HCT116 (cell line): ENCODE measurements at regions not wholly inside any gene's neighbourhood (a gene's known extent, or its start where the extent isn't known, plus 50 kb on each side); places are given as distances from the start of the nearest gene placed in this dataset.
"Not testable (repeated sequence)": the region's sequence is repeated elsewhere in the genome, so short reads cannot be mapped to it uniquely, and the experiment has no call there.

Experiments used
- ATAC-seq: fragments of 200-7000 bp; cut with Tn5 transposase; 2 replicates; pipeline ENCODE4 v1.9.1; 2020; ENCODE audit warnings: mild to moderate bottlenecking, moderate library complexity
- BruUV-seq: library from RNA; stranded (reverse); fragments of 400-500 nt; replicated peaks from 2 replicates; lab custom pipeline; 2021; lab: Mats Ljungman, UMichigan
- CTCF ChIA-PET: fragments of 300-600 bp; sonication (Branson Sonifier 250); formaldehyde crosslinking; loops from one replicate; lab custom pipeline; 2021; ENCODE audit warnings: antibody characterized with exemption; lab: Charles Lee
- POLR2A ChIA-PET: fragments of 300-600, 350-600 bp; sonication (Branson Sonifier 250); formaldehyde crosslinking; loops from one replicate; lab custom pipeline; 2021; ENCODE audit warnings: antibody characterized with exemption; lab: Charles Lee
- RAD21 ChIA-PET, 2 experiments: fragments of 300-600 bp; sonication (Branson Sonifier 250); formaldehyde crosslinking; loops; one replicate each; lab custom pipeline; 2023; ENCODE audit warnings: low total read pairs in 2 of 2; ENCODE audit not compliant: uncharacterized antibody in 2 of 2, unreplicated experiment in 2 of 2, low non-redundant PET in 1 of 2; lab: Charles Lee
- DNase-seq: peaks from one replicate; pipeline ENCODE4 v3.0.0-alpha.2; 2010; ENCODE audit warnings: low read depth, low spot score
- H2AFZ ChIP-seq: fragments of 200-600 bp; shearing (Covaris generic), sonication (generic); 2 replicates; pipeline ENCODE4 v1.6.1; 2017; ENCODE audit warnings: low read depth, mixed run types, mixed read lengths, antibody characterized with exemption, low read length; ENCODE audit not compliant: poor library complexity, severe bottlenecking
- H3K27ac ChIP-seq: 2 replicates; pipeline ENCODE4 v1.5.1; 2012; ENCODE audit warnings: low read depth, low read length
- H3K27me3 ChIP-seq: fragments of 200-600 bp; sonication (generic); 2 replicates; pipeline ENCODE4 v1.6.1; 2016; ENCODE audit warnings: mixed run types, low read length, mixed read lengths; ENCODE audit not compliant: insufficient read depth
- H3K36me3 ChIP-seq, 2 experiments: fragments of 200-500 bp in 1 of 2; fragments of 200-600 bp in 1 of 2; sonication (Bioruptor generic) in 1 of 2; sonication (generic) in 1 of 2; 2 replicates each; pipeline versions ENCODE4 v1.5.1 to v1.6.1; 2014 to 2016; ENCODE audit warnings: low read length in 2 of 2, inconsistent platforms in 1 of 2, mixed read lengths in 1 of 2, mixed run types in 1 of 2; ENCODE audit not compliant: insufficient read depth in 2 of 2, control insufficient read depth in 1 of 2
- H3K4me1 ChIP-seq, 2 experiments: fragments of 200-600 bp in 1 of 2; sonication (generic) in 1 of 2; 2 replicates each; pipeline versions ENCODE4 v1.5.1 to v1.6.1; 2012 to 2017; ENCODE audit warnings: low read length in 2 of 2, inconsistent platforms in 1 of 2, mild to moderate bottlenecking in 1 of 2, mixed read lengths in 1 of 2, mixed run types in 1 of 2, moderate library complexity in 1 of 2; ENCODE audit not compliant: insufficient read depth in 2 of 2, control insufficient read depth in 1 of 2
- H3K4me2 ChIP-seq: fragments of 200-600 bp; sonication (generic); 2 replicates; pipeline ENCODE4 v1.6.1; 2017; ENCODE audit warnings: mixed run types, low read length, mixed read lengths
- H3K4me3 ChIP-seq, 2 experiments: fragments of 200-600 bp in 1 of 2; sonication (generic) in 1 of 2; replicated peaks in 1 of 2; 2 replicates each; pipeline ENCODE4 v1.5.1; 2011 to 2016; ENCODE audit warnings: low read length in 2 of 2, control low read depth in 1 of 2, low read depth in 1 of 2, mild to moderate bottlenecking in 1 of 2, mixed read lengths in 1 of 2, mixed run types in 1 of 2
- H3K79me2 ChIP-seq: fragments of 200-600 bp; sonication (generic); 2 replicates; pipeline ENCODE4 v1.6.1; 2017; ENCODE audit warnings: mild to moderate bottlenecking, mixed run types, low read length, moderate library complexity, mixed read lengths; ENCODE audit not compliant: insufficient read depth
- H3K9ac ChIP-seq: fragments of 200-600 bp; sonication (generic); 2 replicates; pipeline ENCODE4 v1.6.1; 2016; ENCODE audit warnings: low read length, mixed read lengths
- H3K9me2 ChIP-seq: fragments of 200-600 bp; sonication (generic), shearing (Covaris generic); 2 replicates; pipeline ENCODE4 v1.6.1; 2017; ENCODE audit warnings: mixed run types, mild to moderate bottlenecking, moderate library complexity; ENCODE audit not compliant: insufficient read depth
- H3K9me3 ChIP-seq, 2 experiments: fragments of 200-500 bp in 1 of 2; fragments of 200-600 bp in 1 of 2; sonication (Bioruptor generic) in 1 of 2; sonication (generic) in 1 of 2; 2 replicates each; pipeline ENCODE4 v1.6.1; 2014 to 2017; ENCODE audit warnings: low read length in 2 of 2, mixed read lengths in 2 of 2, inconsistent platforms in 1 of 2, low read depth in 1 of 2, mild to moderate bottlenecking in 1 of 2, mixed run types in 1 of 2, moderate library complexity in 1 of 2; ENCODE audit not compliant: control insufficient read depth in 1 of 2, insufficient read depth in 1 of 2
- H4K20me1 ChIP-seq: fragments of 200-600 bp; sonication (generic), shearing (Covaris generic); 2 replicates; pipeline ENCODE4 v1.6.1; 2017; ENCODE audit warnings: mixed run types, mild to moderate bottlenecking, moderate library complexity; ENCODE audit not compliant: insufficient read depth
- CBX3 ChIP-seq: IDR thresholded peaks from 2 replicates; pipeline ENCODE4 v1.6.1; 2012; ENCODE audit warnings: low read depth
- EZH2 ChIP-seq: fragments of 200-600 bp; sonication (generic); IDR thresholded peaks from 2 replicates; pipeline ENCODE4 v1.6.1; 2017; ENCODE audit warnings: antibody characterized with exemption, mixed run types
- FOSL1 ChIP-seq: IDR thresholded peaks from 2 replicates; pipeline ENCODE4 v1.6.1; 2012; ENCODE audit warnings: low read depth
- JUND ChIP-seq: IDR thresholded peaks from 2 replicates; pipeline ENCODE4 v1.6.1; 2012
- RAD21 ChIP-seq: IDR thresholded peaks from 2 replicates; pipeline ENCODE4 v1.6.1; 2012; ENCODE audit warnings: low read depth, mild to moderate bottlenecking
- SIN3A ChIP-seq: IDR thresholded peaks from 2 replicates; pipeline ENCODE4 v1.6.1; 2012; ENCODE audit warnings: low read depth
- ZNF274 ChIP-seq: fragments of 200-500 bp; sonication (Bioruptor generic); IDR thresholded peaks from 2 replicates; pipeline ENCODE4 v1.6.1; 2014; ENCODE audit warnings: mild to moderate bottlenecking, low read depth, low read length, inconsistent platforms
- intact Hi-C: fragments of 100-400 bp; cut with micrococcal nuclease; formaldehyde crosslinking; loops from 2 replicates; pipeline ENCODE4 v1.10.0; 2022
- TF ChIP-seq, protein P1 (sequence below), 3 experiments: fragments of 200-600 bp in 1 of 3; sonication (generic) in 1 of 3; IDR thresholded peaks in 2 of 3; conservative IDR thresholded peaks in 1 of 3; 2 replicates each; pipeline ENCODE4 v1.5.1; 2012 to 2017; ENCODE audit warnings: low read depth in 2 of 3, low read length in 2 of 3, antibody characterized with exemption in 1 of 3, borderline replicate concordance in 1 of 3, control low read depth in 1 of 3, mild to moderate bottlenecking in 1 of 3, mixed read lengths in 1 of 3, mixed run types in 1 of 3, moderate library complexity in 1 of 3; ENCODE audit not compliant: insufficient read depth in 1 of 3

DNA sequence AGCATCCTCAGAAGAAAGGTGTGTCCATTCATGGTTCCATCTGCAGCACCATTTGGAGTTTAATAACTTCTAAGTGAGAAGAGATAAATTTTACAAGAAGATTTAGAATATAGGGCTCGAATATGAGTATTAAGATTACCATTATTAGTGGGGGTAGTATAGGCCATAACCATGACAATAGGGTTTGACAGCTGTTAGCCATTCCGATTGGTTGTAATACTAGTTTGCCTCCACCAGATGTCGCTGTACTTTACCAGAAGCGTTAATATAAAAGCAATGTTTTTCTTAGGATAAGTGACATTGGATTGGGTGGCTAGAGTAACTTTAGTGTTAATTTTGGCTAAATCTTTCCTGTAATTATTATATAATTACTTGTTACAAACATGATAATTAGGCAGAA lies 107.5 kb upstream of the SRD5A2 start:
- peaks cover 10 to 19% of the 10 kb centered on the region in 2 experiments; a peak in 2 of 4 replicates for H3K9me3 ChIP-seq
- intact Hi-C loops, result no loop called here
- H3K4me1 ChIP-seq, result no peaks in the 10 kb centered on the region
- H3K79me2 ChIP-seq, result no peaks in the 10 kb centered on the region
- BruUV-seq, result no TSS peak
- no peaks in the 10 kb centered on the region for H3K9me2 ChIP-seq
- H3K9ac ChIP-seq, result no peak overlapping the region
- H3K4me2 ChIP-seq, result no peak overlapping the region
- H3K36me3 ChIP-seq, result no peaks in the 10 kb centered on the region
- CTCF ChIA-PET, result interaction anchor here (0.8 kb wide), 1 partner anchor 27 kb away, joined by 3 read pairs; no protein-coding TSS in a partner anchor
- H4K20me1 ChIP-seq, result no peaks in the 10 kb centered on the region
- no peak for TF ChIP-seq EZH2
- no peak for TF ChIP-seq SIN3A
- TF ChIP-seq ZNF274, result no peak
- TF ChIP-seq RAD21, result peak; percentile 54
- TF ChIP-seq CBX3, result peak; percentile 58; the same call in 1 of the 2 replicates
- TF ChIP-seq FOSL1, result no peak
- TF ChIP-seq, protein P1, sequence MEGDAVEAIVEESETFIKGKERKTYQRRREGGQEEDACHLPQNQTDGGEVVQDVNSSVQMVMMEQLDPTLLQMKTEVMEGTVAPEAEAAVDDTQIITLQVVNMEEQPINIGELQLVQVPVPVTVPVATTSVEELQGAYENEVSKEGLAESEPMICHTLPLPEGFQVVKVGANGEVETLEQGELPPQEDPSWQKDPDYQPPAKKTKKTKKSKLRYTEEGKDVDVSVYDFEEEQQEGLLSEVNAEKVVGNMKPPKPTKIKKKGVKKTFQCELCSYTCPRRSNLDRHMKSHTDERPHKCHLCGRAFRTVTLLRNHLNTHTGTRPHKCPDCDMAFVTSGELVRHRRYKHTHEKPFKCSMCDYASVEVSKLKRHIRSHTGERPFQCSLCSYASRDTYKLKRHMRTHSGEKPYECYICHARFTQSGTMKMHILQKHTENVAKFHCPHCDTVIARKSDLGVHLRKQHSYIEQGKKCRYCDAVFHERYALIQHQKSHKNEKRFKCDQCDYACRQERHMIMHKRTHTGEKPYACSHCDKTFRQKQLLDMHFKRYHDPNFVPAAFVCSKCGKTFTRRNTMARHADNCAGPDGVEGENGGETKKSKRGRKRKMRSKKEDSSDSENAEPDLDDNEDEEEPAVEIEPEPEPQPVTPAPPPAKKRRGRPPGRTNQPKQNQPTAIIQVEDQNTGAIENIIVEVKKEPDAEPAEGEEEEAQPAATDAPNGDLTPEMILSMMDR (IDR thresholded peaks at IDR 0.05 in 2 of 3, conservative IDR thresholded peaks at IDR 0.05 in 1 of 3; ENCODE audit: borderline replicate concordance in 1 of 3, insufficient read depth in 1 of 3, low read depth in 2 of 3, low read length in 2 of 3), result peak; percentile 23 to 83 (median 53); a peak in 5 of 6 replicates
- TF ChIP-seq JUND, result no peak
- TF ChIP-seq, all 23 proteins: peak for 3
- Histone ChIP-seq H2AFZ (no peak overlapping the region), H3K27me3 (no peaks in the 10 kb centered on the region), H3K27ac (no peak overlapping the region), H3K4me3 (no peak overlapping the region)
- ChIA-PET RAD21 (no interaction called here), POLR2A (no interaction called here)
- peak; percentile 23 for DNase-seq
- peak; percentile 49 for ATAC-seq

DNA sequence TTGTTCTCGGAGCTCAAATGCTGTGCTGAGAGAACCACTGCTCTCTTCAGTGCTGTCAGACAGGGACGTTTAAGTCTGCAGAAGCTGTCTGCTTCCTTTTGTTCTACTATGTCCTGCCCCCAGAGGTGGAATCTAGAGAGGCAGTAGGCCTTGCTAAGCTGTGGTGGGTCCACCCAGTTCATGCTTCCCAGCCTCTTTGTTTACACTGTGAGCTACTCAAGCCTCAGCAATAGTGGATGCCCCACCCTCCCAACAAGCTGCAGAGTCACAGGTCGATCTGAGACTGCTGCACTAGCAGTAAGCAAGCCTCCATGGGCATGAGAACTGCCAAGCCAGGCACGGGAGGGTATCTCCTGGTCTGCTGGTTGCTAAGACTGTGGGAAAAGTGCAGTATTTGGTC lies 102.8 kb upstream of the SRD5A2 start:
- peaks cover 7 to 15% of the 10 kb centered on the region in 2 experiments; a peak in 2 of 4 replicates for H3K9me3 ChIP-seq
- ATAC-seq, DNase-seq, H3K36me3 ChIP-seq, H3K9me2 ChIP-seq, H2AFZ ChIP-seq, POLR2A ChIA-PET, intact Hi-C loops, H4K20me1 ChIP-seq, BruUV-seq, H3K4me2 ChIP-seq, H3K27ac ChIP-seq, RAD21 ChIA-PET, H3K4me3 ChIP-seq, CTCF ChIA-PET, H3K9ac ChIP-seq, H3K27me3 ChIP-seq, H3K4me1 ChIP-seq, H3K79me2 ChIP-seq: not testable (repeated sequence)
